ENCODE measurements at regions not wholly inside any gene's neighbourhood (a gene's known extent, or its start where the extent isn't known, plus 50 kb on each side); places are given as distances from the start of the nearest gene placed in this dataset.

GRCh38 chr18:30248056-30248455, 794.5 kb downstream of the DSC3 start:
- Histone ChIP-seq H3K27me3 (no peaks in the 10 kb centered on the region), H3K27ac (no peak overlapping the region), H3K4me1 (no peaks in the 10 kb centered on the region), H3K36me3 (no peaks in the 10 kb centered on the region), H3K4me3 (no peak overlapping the region), H3K9me3 (no peaks in the 10 kb centered on the region)
- TF ChIP-seq CTCF (IDR thresholded peaks at IDR 0.05) (no peak), POLR2AphosphoS5 (IDR thresholded peaks at IDR 0.05) (no peak), EP300 (IDR thresholded peaks at IDR 0.05) (no peak), POLR2A (IDR thresholded peaks at IDR 0.05) (no peak)
- no peak for ATAC-seq

- Histone ChIP-seq H3K27me3 (no peaks in the 10 kb centered on the region), H3K27ac (no peak overlapping the region), H3K9me3 (no peaks in the 10 kb centered on the region), H3K36me3 (no peaks in the 10 kb centered on the region), H3K4me3 (no peak overlapping the region), H3K4me1 (no peaks in the 10 kb centered on the region)
- no peak for ATAC-seq
- 20 to 37% methylated on average over 3 of the region's 3 CpGs for WGBS, 2 donors (ENCODE audit: low coverage in 1 of 2)
- TF ChIP-seq EP300 (IDR thresholded peaks at IDR 0.05) (no peak), POLR2AphosphoS5 (IDR thresholded peaks at IDR 0.05) (no peak), CTCF (IDR thresholded peaks at IDR 0.05) (no peak), POLR2A (IDR thresholded peaks at IDR 0.05) (no peak)
Measured at GRCh38 chr18:30245766-30246455, 796.6 kb downstream of the DSC3 start.

GRCh38 chr18:30234755-30235154, 807.8 kb downstream of the DSC3 start:
- Histone ChIP-seq H3K4me1 (no peaks in the 10 kb centered on the region), H3K36me3 (no peaks in the 10 kb centered on the region), H3K27me3 (no peaks in the 10 kb centered on the region), H3K27ac (no peak overlapping the region), H3K9me3 (no peaks in the 10 kb centered on the region), H3K4me3 (no peak overlapping the region)
- no peak for TF ChIP-seq POLR2A (IDR thresholded peaks at IDR 0.05)
- no peak for TF ChIP-seq EP300 (IDR thresholded peaks at IDR 0.05)
- no peak for TF ChIP-seq POLR2AphosphoS5 (IDR thresholded peaks at IDR 0.05)
- TF ChIP-seq CTCF (IDR thresholded peaks at IDR 0.05): no peak
- no peak for ATAC-seq

GRCh38 chr18:30211112-30211511, 831.4 kb downstream of the DSC3 start:
- ATAC-seq: no peak
- no peaks in the 10 kb centered on the region for H3K27me3 ChIP-seq
- H3K9me3 ChIP-seq: no peaks in the 10 kb centered on the region
- TF ChIP-seq EP300 (IDR thresholded peaks at IDR 0.05) (no peak), POLR2AphosphoS5 (IDR thresholded peaks at IDR 0.05) (no peak), CTCF (IDR thresholded peaks at IDR 0.05) (no peak), POLR2A (IDR thresholded peaks at IDR 0.05) (no peak)
- no peaks in the 10 kb centered on the region for H3K4me1 ChIP-seq
- H3K36me3 ChIP-seq: no peaks in the 10 kb centered on the region
- H3K27ac ChIP-seq: no peak overlapping the region
- H3K4me3 ChIP-seq: no peak overlapping the region

- Histone ChIP-seq H3K27ac (no peak overlapping the region), H3K36me3 (no peaks in the 10 kb centered on the region), H3K27me3 (no peaks in the 10 kb centered on the region), H3K4me3 (no peak overlapping the region), H3K4me1 (no peaks in the 10 kb centered on the region), H3K9me3 (no peaks in the 10 kb centered on the region)
- ATAC-seq: no peak
- WGBS, 2 donors (ENCODE audit: low coverage in 1 of 2): 60 to 100% methylated on average over 1 of the region's 1 CpG
- TF ChIP-seq CTCF (IDR thresholded peaks at IDR 0.05): no peak
- no peak for TF ChIP-seq POLR2A (IDR thresholded peaks at IDR 0.05)
- TF ChIP-seq EP300 (IDR thresholded peaks at IDR 0.05): no peak
- TF ChIP-seq POLR2AphosphoS5 (IDR thresholded peaks at IDR 0.05): no peak
Measured at GRCh38 chr18:30208546-30208945, 834.0 kb downstream of the DSC3 start.
